ENCODE measurements at regions not wholly inside any gene's neighbourhood (a gene's known extent, or its start where the extent isn't known, plus 50 kb on each side); places are given as distances from the start of the nearest gene placed in this dataset.

- TF ChIP-seq YY1 (IDR thresholded peaks at IDR 0.05; ENCODE audit: insufficient read depth, insufficient read length) = no peak
- no peak for TF ChIP-seq SUZ12 (IDR thresholded peaks at IDR 0.05; ENCODE audit: extremely low read depth, insufficient read depth, insufficient read length)
Observed at GRCh38 chr4:27514711-27515110, 654.1 kb downstream of the STIM2 start.

Measured in NT2/D1 (cell line).